ENCODE measurements at regions not wholly inside any gene's neighbourhood (a gene's known extent, or its start where the extent isn't known, plus 50 kb on each side); places are given as distances from the start of the nearest gene placed in this dataset.

GRCh38 chr1:177334903-177335302 lies 164.1 kb downstream of the BRINP2 start:
- no peak for DNase-seq (ENCODE audit: low spot score)

DNA sequence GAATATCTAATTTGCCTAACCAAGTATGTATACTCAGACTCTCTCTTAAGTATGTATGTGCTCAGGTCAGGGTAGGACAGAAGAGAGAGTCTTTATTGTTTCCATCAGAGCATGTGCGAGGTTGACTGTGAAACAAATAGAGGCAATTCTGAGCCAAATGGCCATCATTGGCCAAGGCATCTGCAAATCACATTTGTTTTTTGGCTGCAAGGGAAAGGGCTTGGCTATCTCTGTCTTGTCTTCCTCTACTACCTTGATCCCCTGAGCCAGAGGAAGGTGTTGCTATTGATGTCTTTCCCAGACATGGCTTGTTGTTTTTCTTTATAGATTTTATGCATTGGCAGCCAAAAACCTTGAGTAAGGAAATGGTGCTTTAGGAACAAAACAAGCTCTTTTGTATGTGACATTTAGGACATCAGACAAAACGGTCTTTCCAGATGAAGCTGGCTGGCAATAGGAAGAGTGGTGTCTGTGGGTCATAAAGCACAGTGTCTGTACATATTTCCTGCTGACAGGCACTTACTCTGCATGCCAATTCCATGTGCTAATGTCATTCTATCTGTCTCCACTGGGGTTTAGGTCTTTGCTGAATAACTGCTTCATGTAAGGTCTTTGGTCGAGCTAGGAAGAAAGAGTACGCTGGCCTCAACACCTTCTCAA lies 163.3 kb downstream of the BRINP2 start:
- DNase-seq (ENCODE audit: low spot score) = no peak
